Spleen (tissue), 7 donors: ENCODE measurements at regions not wholly inside any gene's neighbourhood (a gene's known extent, or its start where the extent isn't known, plus 50 kb on each side); places are given as distances from the start of the nearest gene placed in this dataset.

Source experiments
- CTCF ChIP-seq, 11 experiments: fragments of 200-600 bp in 7 of 11; fragments of 450-650 bp in 4 of 11; sonication (generic) in 4 of 11; IDR thresholded peaks in 8 of 11; conservative IDR thresholded peaks in 3 of 11; 1 replicate in 7 of 11; 2 replicates in 4 of 11; pipeline versions ENCODE4 v1.4.0 to v1.8.0; 2016 to 2021; ENCODE audit warnings: antibody characterized with exemption in 11 of 11, inconsistent platforms in 4 of 11, mild to moderate bottlenecking in 1 of 11
- POLR2AphosphoS5 ChIP-seq, 3 donors: sonication (generic); formaldehyde crosslinking; IDR thresholded peaks; one replicate each; pipeline ENCODE4 v1.5.1; 2017; ENCODE audit warnings: antibody characterized with exemption in 3 of 3
- donor health status: DM: no; HTN: no; CAD: no; lungs with moderate emphysema.
- donor health status: DM: no; HTN: no; CAD: no.
- donor health status: DM: no; HTN: no; CAD: no.

- TF ChIP-seq CTCF (IDR thresholded peaks at IDR 0.05 in 8 of 11, conservative IDR thresholded peaks at IDR 0.05 in 3 of 11) = no peak
- no peak for TF ChIP-seq POLR2AphosphoS5 (IDR thresholded peaks at IDR 0.05)
Observed at GRCh38 chr6:81051952-81052351, 700.5 kb downstream of the TENT5A start.
